BE2C (cell line): ENCODE measurements at regions not wholly inside any gene's neighbourhood (a gene's known extent, or its start where the extent isn't known, plus 50 kb on each side); places are given as distances from the start of the nearest gene placed in this dataset.

Source experiments
- DNase-seq: peaks from one replicate; pipeline ENCODE4 v3.0.0-alpha.2; 2020
- H3K27me3 ChIP-seq: fragments of 250-450 bp; sonication (Bioruptor Pico); 2 replicates; pipeline ENCODE4 v1.5.1; 2020; ENCODE audit warnings: mild to moderate bottlenecking
- H3K36me3 ChIP-seq: fragments of 250-450 bp; sonication (Bioruptor Pico); 2 replicates; pipeline ENCODE4 v1.5.1; 2020; ENCODE audit warnings: mild to moderate bottlenecking
- H3K4me1 ChIP-seq: fragments of 250-450 bp; sonication (Bioruptor Pico); 2 replicates; pipeline ENCODE4 v1.5.1; 2020
- H3K4me3 ChIP-seq: 2 replicates; pipeline ENCODE4 v1.5.1; 2011; ENCODE audit warnings: low read depth, low read length
- H3K9me3 ChIP-seq: fragments of 250-450 bp; sonication (Bioruptor Pico); 2 replicates; pipeline ENCODE4 v1.5.1; 2020
- TF ChIP-seq, protein P1 (sequence below): IDR thresholded peaks from 2 replicates; pipeline ENCODE4 v1.5.1; 2012; ENCODE audit warnings: mild to moderate bottlenecking, low read depth, low read length

DNA sequence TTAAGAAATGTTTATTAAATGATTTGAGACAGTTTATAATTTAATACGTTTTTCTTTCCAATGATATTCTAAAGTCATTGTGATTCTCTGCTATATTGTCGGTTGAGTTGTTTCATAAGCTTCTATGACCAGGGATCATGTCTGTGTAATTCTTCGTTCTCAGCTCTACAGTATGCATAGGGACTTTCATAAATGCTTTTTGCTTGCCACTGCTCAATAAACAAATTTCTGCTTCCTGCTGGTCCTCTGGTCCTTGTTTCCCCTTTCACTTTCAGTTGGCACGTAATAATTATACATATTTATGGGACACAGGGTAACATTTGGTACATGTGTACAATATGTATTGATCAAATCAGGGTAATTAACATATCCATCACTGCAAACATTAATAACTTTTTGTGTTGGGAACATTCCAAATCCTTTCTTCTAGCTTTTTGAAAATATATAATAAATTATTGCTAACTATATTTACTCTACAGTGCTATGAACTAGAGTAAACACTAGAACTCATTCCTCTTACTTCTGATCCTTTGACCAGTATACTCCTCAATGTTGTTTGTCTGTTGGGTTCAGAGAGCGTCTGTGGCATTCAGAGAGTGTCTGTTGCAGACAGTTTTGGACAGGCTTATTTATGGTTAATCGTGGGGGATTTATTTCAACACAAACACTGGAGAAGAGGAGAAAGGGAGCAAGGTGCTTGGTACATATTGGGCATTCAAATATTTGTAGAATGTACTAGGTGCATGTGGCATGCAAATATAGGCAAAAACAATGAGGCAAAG is 68.3 kb upstream of the SPANXB1 start:
- Histone ChIP-seq H3K9me3 (no peaks in the 10 kb centered on the region), H3K27me3 (no peaks in the 10 kb centered on the region), H3K36me3 (no peaks in the 10 kb centered on the region), H3K4me1 (no peaks in the 10 kb centered on the region), H3K4me3 (no peak overlapping the region)
- DNase-seq, result no peak
- TF ChIP-seq, protein P1, sequence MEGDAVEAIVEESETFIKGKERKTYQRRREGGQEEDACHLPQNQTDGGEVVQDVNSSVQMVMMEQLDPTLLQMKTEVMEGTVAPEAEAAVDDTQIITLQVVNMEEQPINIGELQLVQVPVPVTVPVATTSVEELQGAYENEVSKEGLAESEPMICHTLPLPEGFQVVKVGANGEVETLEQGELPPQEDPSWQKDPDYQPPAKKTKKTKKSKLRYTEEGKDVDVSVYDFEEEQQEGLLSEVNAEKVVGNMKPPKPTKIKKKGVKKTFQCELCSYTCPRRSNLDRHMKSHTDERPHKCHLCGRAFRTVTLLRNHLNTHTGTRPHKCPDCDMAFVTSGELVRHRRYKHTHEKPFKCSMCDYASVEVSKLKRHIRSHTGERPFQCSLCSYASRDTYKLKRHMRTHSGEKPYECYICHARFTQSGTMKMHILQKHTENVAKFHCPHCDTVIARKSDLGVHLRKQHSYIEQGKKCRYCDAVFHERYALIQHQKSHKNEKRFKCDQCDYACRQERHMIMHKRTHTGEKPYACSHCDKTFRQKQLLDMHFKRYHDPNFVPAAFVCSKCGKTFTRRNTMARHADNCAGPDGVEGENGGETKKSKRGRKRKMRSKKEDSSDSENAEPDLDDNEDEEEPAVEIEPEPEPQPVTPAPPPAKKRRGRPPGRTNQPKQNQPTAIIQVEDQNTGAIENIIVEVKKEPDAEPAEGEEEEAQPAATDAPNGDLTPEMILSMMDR, result no peak

DNA sequence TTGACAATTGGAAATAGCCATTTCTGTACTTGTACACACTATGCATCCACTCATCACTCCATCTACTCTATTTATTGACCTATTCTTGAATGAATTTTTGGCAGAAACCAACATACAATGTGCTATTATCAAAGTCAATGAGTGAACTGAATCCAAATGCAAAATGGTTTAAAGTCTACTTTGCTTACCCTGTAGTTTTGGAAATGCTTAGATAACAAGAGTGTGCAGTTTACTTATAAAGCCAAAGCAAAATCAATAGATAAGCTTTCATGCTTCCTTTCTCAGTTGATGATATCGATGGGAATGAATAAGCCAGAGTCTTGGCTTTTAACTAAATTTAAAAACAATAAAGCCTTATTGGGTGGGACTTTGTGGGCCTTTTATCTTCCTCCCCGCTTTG is 58.9 kb upstream of the SPANXB1 start:
- Histone ChIP-seq H3K4me3 (no peak overlapping the region), H3K36me3 (no peaks in the 10 kb centered on the region), H3K9me3 (no peaks in the 10 kb centered on the region), H3K27me3 (no peaks in the 10 kb centered on the region), H3K4me1 (no peaks in the 10 kb centered on the region)
- DNase-seq, result no peak
- TF ChIP-seq, protein P1, result no peak

DNA sequence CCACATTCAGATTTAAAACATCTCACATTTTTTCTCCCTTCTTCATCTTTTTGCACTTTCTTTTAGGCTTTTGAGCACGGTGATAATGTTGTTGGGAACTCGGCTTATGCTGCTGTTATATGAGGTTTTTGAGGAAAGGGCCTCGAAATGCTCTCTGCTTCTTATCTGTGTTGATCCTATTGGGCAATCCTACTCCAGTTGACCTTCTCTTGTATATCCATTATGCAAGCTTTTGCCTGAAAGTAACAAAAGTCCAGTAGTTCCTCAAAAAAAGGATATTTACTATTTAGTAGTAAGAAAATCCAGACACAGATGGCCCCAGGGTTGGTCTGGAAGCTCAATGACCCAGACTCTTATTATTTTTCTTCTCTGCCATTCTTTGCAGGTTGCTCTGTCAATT is 57.7 kb upstream of the SPANXB1 start:
- Histone ChIP-seq H3K4me3 (no peak overlapping the region), H3K27me3 (no peaks in the 10 kb centered on the region), H3K4me1 (no peaks in the 10 kb centered on the region), H3K36me3 (no peaks in the 10 kb centered on the region), H3K9me3 (no peaks in the 10 kb centered on the region)
- no peak for DNase-seq
- TF ChIP-seq, protein P1, result no peak

DNA sequence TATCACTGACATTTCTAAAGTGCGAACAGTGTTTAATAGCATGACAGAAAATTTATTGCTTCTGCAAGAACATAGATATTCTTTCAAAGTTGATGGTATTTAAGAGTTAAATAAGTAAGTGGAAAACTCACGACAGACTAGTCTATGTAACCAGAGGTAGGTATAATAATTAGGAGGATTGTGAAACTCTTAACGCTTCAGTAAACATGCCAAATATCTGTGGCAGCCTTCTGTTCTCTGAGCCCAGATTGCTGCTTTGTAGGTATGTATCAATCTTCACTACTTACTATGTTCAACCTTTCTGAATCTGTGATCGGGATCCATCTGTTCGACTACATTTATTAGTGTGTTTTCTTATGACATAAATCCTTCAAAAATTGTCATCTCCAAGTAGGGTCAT is 53.6 kb upstream of the SPANXB1 start:
- Histone ChIP-seq H3K4me1 (no peaks in the 10 kb centered on the region), H3K9me3 (no peaks in the 10 kb centered on the region), H3K4me3 (no peak overlapping the region), H3K36me3 (no peaks in the 10 kb centered on the region), H3K27me3 (no peaks in the 10 kb centered on the region)
- TF ChIP-seq, protein P1, result no peak
- no peak for DNase-seq

DNA sequence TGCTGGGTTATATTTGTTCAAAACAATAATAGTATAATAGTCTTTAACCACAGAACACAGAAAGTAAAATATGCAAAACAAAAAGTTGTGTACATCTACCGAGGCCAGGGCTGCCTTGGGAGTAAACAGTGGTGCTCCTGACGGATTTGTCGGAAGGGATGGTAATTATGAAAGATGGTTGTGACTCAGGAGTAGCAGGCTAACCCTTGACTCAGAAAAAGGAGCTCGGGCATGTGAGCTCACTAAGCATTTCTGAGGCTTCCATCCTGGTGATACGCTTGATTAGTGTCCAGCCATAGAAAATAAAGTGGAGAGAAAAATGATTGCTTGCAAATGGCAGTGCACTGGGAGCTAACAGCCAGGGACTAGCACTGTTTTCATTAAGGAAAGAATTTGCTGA is 53.2 kb upstream of the SPANXB1 start:
- H3K4me1 ChIP-seq, result no peaks in the 10 kb centered on the region
- no peak for DNase-seq
- H3K27me3 ChIP-seq, result no peaks in the 10 kb centered on the region
- no peaks in the 10 kb centered on the region for H3K9me3 ChIP-seq
- no peak overlapping the region for H3K4me3 ChIP-seq
- TF ChIP-seq, protein P1, result no peak
- H3K36me3 ChIP-seq, result no peaks in the 10 kb centered on the region
